ENCODE measurements at regions not wholly inside any gene's neighbourhood (a gene's known extent, or its start where the extent isn't known, plus 50 kb on each side); places are given as distances from the start of the nearest gene placed in this dataset.

- Histone ChIP-seq H3K36me3 (no peaks in the 10 kb centered on the region), H3K4me3 (no peak overlapping the region), H3K9me3 (no peaks in the 10 kb centered on the region), H3K4me1 (no peaks in the 10 kb centered on the region), H3K27me3 (ENCODE audit: low read depth) (no peaks in the 10 kb centered on the region), H3K27ac (no peak overlapping the region)
- intact Hi-C loops (cut with DNase I) = no loop called here
- TF ChIP-seq CTCF (IDR thresholded peaks at IDR 0.05) = no peak
- no peak for ATAC-seq
- DNase-seq = no peak
Measured at GRCh38 chr15:95492388-95493070, 838.0 kb upstream of the NR2F2 start.

GRCh38 chr15:95494971-95495541 lies 835.4 kb upstream of the NR2F2 start:
- Histone ChIP-seq H3K36me3 (no peaks in the 10 kb centered on the region), H3K27ac (no peak overlapping the region), H3K4me3 (no peak overlapping the region), H3K27me3 (ENCODE audit: low read depth) (no peaks in the 10 kb centered on the region), H3K4me1 (no peaks in the 10 kb centered on the region), H3K9me3 (no peaks in the 10 kb centered on the region)
- ATAC-seq = no peak
- TF ChIP-seq CTCF (IDR thresholded peaks at IDR 0.05) = no peak
- intact Hi-C loops (cut with DNase I) = no loop called here
- no peak for DNase-seq

GRCh38 chr15:95497634-95498033 lies 832.9 kb upstream of the NR2F2 start:
- no peaks in the 10 kb centered on the region for H3K9me3 ChIP-seq
- no peak overlapping the region for H3K27ac ChIP-seq
- no peak for TF ChIP-seq CTCF (IDR thresholded peaks at IDR 0.05)
- no peaks in the 10 kb centered on the region for H3K27me3 ChIP-seq (ENCODE audit: low read depth)
- intact Hi-C loops (cut with DNase I) = no loop called here
- no peaks in the 10 kb centered on the region for H3K36me3 ChIP-seq
- H3K4me3 ChIP-seq = no peak overlapping the region
- no peaks in the 10 kb centered on the region for H3K4me1 ChIP-seq
- DNase-seq (no peak), ATAC-seq (no peak)

GRCh38 chr15:95498961-95499360 lies 831.5 kb upstream of the NR2F2 start:
- ATAC-seq (no peak), DNase-seq (no peak)
- Histone ChIP-seq H3K4me1 (no peaks in the 10 kb centered on the region), H3K27me3 (ENCODE audit: low read depth) (no peaks in the 10 kb centered on the region), H3K36me3 (no peaks in the 10 kb centered on the region), H3K27ac (no peak overlapping the region), H3K9me3 (no peaks in the 10 kb centered on the region), H3K4me3 (no peak overlapping the region)
- intact Hi-C loops (cut with DNase I) = no loop called here
- TF ChIP-seq CTCF (IDR thresholded peaks at IDR 0.05) = no peak

- intact Hi-C loops (cut with DNase I) = no loop called here
- DNase-seq (no peak), ATAC-seq (no peak)
- Histone ChIP-seq H3K36me3 (no peaks in the 10 kb centered on the region), H3K27me3 (ENCODE audit: low read depth) (no peaks in the 10 kb centered on the region), H3K4me1 (no peaks in the 10 kb centered on the region), H3K4me3 (no peak overlapping the region), H3K27ac (no peak overlapping the region), H3K9me3 (no peaks in the 10 kb centered on the region)
- no peak for TF ChIP-seq CTCF (IDR thresholded peaks at IDR 0.05)
Measured at GRCh38 chr15:95499397-95499796, 831.1 kb upstream of the NR2F2 start.

All from lower lobe of right lung (tissue), 2 donors.